Tibial nerve (tissue), 4 donors: ENCODE measurements at regions not wholly inside any gene's neighbourhood (a gene's known extent, or its start where the extent isn't known, plus 50 kb on each side); places are given as distances from the start of the nearest gene placed in this dataset.

Source experiments
- DNase-seq, 2 donors: peaks; one replicate each; pipeline ENCODE4 v3.0.0-alpha.2; 2019; ENCODE audit warnings: low spot score in 2 of 2
- H3K27ac ChIP-seq, 4 donors: fragments of 200-600 bp; sonication (generic) in 3 of 4; one replicate each; pipeline ENCODE4 v1.5.1; 2017 to 2019; ENCODE audit warnings: mild to moderate bottlenecking in 1 of 4
- H3K27me3 ChIP-seq, 2 donors: fragments of 200-600 bp; sonication (generic) in 1 of 2; one replicate each; pipeline versions ENCODE4 v1.5.1 to v1.6.0; 2017 to 2019
- H3K36me3 ChIP-seq, 3 donors: fragments of 200-600 bp; sonication (generic); one replicate each; pipeline ENCODE4 v1.5.1; 2018 to 2019
- H3K4me1 ChIP-seq, 4 donors: fragments of 200-600 bp; sonication (generic) in 3 of 4; one replicate each; pipeline ENCODE4 v1.5.1; 2017 to 2019
- H3K4me3 ChIP-seq, 4 donors: fragments of 200-600 bp; sonication (generic) in 3 of 4; one replicate each; pipeline ENCODE4 v1.5.1; 2017 to 2019; ENCODE audit warnings: mild to moderate bottlenecking in 1 of 4, moderate library complexity in 1 of 4
- H3K9me3 ChIP-seq, 4 donors: fragments of 200-600 bp; sonication (generic) in 3 of 4; one replicate each; pipeline ENCODE4 v1.5.1; 2017 to 2019
- EP300 ChIP-seq, 2 donors: sonication (generic); formaldehyde crosslinking; IDR thresholded peaks; one replicate each; pipeline ENCODE4 v1.6.1; 2017; ENCODE audit warnings: antibody characterized with exemption in 2 of 2, mild to moderate bottlenecking in 1 of 2
- POLR2A ChIP-seq, 2 donors: fragments of 450-650 bp; IDR thresholded peaks; one replicate each; pipeline ENCODE4 v1.6.1; 2017; ENCODE audit warnings: antibody characterized with exemption in 2 of 2, mild to moderate bottlenecking in 2 of 2, moderate library complexity in 2 of 2
- WGBS, 2 donors: methylation state at CpG; one replicate each; pipeline ENCODE4 v1.1.5; 2018; 5-methylcytosine and 5-hydroxymethylcytosine counted together
- TF ChIP-seq, protein P1 (sequence below), 5 experiments: fragments of 200-600 bp in 3 of 5; fragments of 450-650 bp in 2 of 5; sonication (generic) in 3 of 5; IDR thresholded peaks; one replicate each; pipeline ENCODE4 v1.5.1; 2016 to 2019; ENCODE audit warnings: antibody characterized with exemption in 5 of 5, mild to moderate bottlenecking in 3 of 5, moderate library complexity in 2 of 5

DNA sequence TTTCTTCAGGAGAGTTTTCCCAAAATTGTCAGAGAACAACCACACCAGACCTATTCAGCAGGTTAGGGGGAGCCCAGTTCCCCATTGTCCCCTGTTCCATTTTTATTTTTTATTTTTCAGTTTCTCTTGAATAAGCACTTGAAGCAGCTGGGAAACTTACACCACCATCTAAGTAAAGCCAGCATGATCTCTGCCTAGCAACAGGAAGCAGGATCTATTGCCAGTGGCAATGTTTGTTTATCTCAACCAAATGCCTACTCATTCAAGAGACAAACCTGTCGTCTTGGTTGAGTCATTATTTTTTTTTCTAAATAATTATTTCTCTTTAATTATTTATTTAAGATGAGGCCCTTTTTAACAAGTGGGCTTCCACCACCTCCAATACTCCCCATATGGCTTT, 379.3 kb downstream of the PLK2 start:
- WGBS, 2 donors, result 43 to 50% methylated on average over 1 of the region's 1 CpG
- Histone ChIP-seq H3K27me3 (no peaks in the 10 kb centered on the region), H3K4me1 (peaks cover 0 to 16% (median 0%) of the 10 kb centered on the region in 4 donors), H3K36me3 (no peaks in the 10 kb centered on the region), H3K4me3 (no peak overlapping the region), H3K9me3 (no peaks in the 10 kb centered on the region), H3K27ac (no peak overlapping the region)
- no peak for DNase-seq
- TF ChIP-seq POLR2A (IDR thresholded peaks at IDR 0.05) (no peak), EP300 (IDR thresholded peaks at IDR 0.05) (no peak)
- TF ChIP-seq, protein P1, sequence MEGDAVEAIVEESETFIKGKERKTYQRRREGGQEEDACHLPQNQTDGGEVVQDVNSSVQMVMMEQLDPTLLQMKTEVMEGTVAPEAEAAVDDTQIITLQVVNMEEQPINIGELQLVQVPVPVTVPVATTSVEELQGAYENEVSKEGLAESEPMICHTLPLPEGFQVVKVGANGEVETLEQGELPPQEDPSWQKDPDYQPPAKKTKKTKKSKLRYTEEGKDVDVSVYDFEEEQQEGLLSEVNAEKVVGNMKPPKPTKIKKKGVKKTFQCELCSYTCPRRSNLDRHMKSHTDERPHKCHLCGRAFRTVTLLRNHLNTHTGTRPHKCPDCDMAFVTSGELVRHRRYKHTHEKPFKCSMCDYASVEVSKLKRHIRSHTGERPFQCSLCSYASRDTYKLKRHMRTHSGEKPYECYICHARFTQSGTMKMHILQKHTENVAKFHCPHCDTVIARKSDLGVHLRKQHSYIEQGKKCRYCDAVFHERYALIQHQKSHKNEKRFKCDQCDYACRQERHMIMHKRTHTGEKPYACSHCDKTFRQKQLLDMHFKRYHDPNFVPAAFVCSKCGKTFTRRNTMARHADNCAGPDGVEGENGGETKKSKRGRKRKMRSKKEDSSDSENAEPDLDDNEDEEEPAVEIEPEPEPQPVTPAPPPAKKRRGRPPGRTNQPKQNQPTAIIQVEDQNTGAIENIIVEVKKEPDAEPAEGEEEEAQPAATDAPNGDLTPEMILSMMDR (IDR thresholded peaks at IDR 0.05), result no peak

GRCh38 chr5:58077966-58078365, 381.9 kb downstream of the PLK2 start:
- TF ChIP-seq POLR2A (IDR thresholded peaks at IDR 0.05), result no peak
- no peak for TF ChIP-seq EP300 (IDR thresholded peaks at IDR 0.05)
- TF ChIP-seq, protein P1 (IDR thresholded peaks at IDR 0.05), result no peak
- WGBS, 2 donors, result 69 to 90% methylated on average over 2 of the region's 2 CpGs
- Histone ChIP-seq H3K36me3 (no peaks in the 10 kb centered on the region), H3K27ac (no peak overlapping the region), H3K9me3 (no peaks in the 10 kb centered on the region), H3K4me3 (no peak overlapping the region), H3K4me1 (peaks cover 0 to 23% (median 0%) of the 10 kb centered on the region in 4 donors), H3K27me3 (no peaks in the 10 kb centered on the region)
- no peak for DNase-seq

DNA sequence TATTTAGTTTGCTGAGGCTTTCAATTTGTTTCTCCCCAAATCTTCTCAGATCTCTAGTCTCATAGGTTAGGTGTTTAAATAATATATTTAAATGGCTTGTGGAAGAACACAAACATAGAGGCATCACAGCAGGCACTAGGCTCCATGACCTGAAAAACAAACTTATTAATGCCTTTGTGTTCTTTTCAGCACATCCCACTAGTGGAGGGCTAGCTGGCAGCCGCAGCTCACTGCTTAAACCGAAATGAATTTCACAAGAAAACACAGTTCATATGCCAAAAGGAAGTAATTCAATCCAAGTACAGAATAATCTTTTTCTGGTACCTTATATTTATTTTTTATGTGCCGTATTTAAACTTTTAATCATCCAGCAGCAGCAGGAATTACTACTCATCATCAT, 382.5 kb downstream of the PLK2 start:
- Histone ChIP-seq H3K4me1 (peaks cover 0 to 29% (median 0%) of the 10 kb centered on the region in 4 donors), H3K9me3 (no peaks in the 10 kb centered on the region), H3K27me3 (no peaks in the 10 kb centered on the region), H3K36me3 (no peaks in the 10 kb centered on the region), H3K27ac (no peak overlapping the region), H3K4me3 (no peak overlapping the region)
- WGBS, 2 donors, result 46 to 47% methylated on average over 3 of the region's 3 CpGs
- TF ChIP-seq EP300 (IDR thresholded peaks at IDR 0.05) (no peak), POLR2A (IDR thresholded peaks at IDR 0.05) (no peak)
- TF ChIP-seq, protein P1 (IDR thresholded peaks at IDR 0.05), result no peak
- DNase-seq, result no peak

- no peaks in the 10 kb centered on the region for H3K9me3 ChIP-seq
- H3K27me3 ChIP-seq, result no peaks in the 10 kb centered on the region
- no peak overlapping the region for H3K27ac ChIP-seq
- 94% methylated on average over 7 of the region's 7 CpGs for WGBS, 2 donors
- TF ChIP-seq EP300 (IDR thresholded peaks at IDR 0.05), result no peak
- TF ChIP-seq POLR2A (IDR thresholded peaks at IDR 0.05), result no peak
- TF ChIP-seq, protein P1 (IDR thresholded peaks at IDR 0.05), result no peak
- no peak for DNase-seq
- peaks cover 0 to 36% (median 2%) of the 10 kb centered on the region in 4 donors for H3K4me1 ChIP-seq
- H3K4me3 ChIP-seq, result no peak overlapping the region
- no peaks in the 10 kb centered on the region for H3K36me3 ChIP-seq
Observed at GRCh38 chr5:58076483-58077257, 383.2 kb downstream of the PLK2 start.

DNA sequence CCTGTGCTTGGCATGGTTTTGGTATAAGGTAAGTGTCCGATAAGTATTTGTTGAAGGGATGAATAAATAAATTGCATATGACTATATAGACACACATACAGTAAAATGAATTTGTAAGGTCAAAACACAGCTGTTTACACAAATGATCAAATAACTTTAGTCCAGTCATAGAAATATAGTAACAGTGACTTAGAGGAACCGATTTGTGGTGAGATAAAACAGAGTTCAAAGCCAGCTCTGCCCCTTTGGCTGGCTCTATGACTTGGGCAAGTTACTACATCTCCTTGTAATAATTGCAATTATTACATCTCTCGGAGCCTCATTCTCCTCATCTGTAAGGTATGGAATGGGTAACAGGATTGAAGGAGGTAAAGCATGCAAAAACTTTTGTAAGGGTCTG, 384.0 kb downstream of the PLK2 start:
- Histone ChIP-seq H3K4me3 (no peak overlapping the region), H3K36me3 (no peaks in the 10 kb centered on the region), H3K4me1 (peaks cover 0 to 38% (median 4%) of the 10 kb centered on the region in 4 donors), H3K27ac (no peak overlapping the region), H3K9me3 (no peaks in the 10 kb centered on the region), H3K27me3 (no peaks in the 10 kb centered on the region)
- no peak for DNase-seq
- TF ChIP-seq EP300 (IDR thresholded peaks at IDR 0.05), result no peak
- TF ChIP-seq, protein P1 (IDR thresholded peaks at IDR 0.05), result no peak
- no peak for TF ChIP-seq POLR2A (IDR thresholded peaks at IDR 0.05)
- WGBS, 2 donors, result 90 to 95% methylated on average over 3 of the region's 3 CpGs
